ENCODE measurements at regions not wholly inside any gene's neighbourhood (a gene's known extent, or its start where the extent isn't known, plus 50 kb on each side); places are given as distances from the start of the nearest gene placed in this dataset.
"Not testable (repeated sequence)": the region's sequence is repeated elsewhere in the genome, so short reads cannot be mapped to it uniquely, and the experiment has no call there.

GRCh38 chr22:22118987-22119386 is 125.6 kb upstream of the VPREB1 start:
- Mint-ChIP-seq H3K36me3 (ENCODE audit: insufficient read depth, unreplicated experiment) (no peaks in the 10 kb centered on the region), H3K27me3 (ENCODE audit: insufficient read depth, unreplicated experiment) (peaks cover 17% of the 10 kb centered on the region), H3K4me1 (ENCODE audit: insufficient read depth, unreplicated experiment) (no peaks in the 10 kb centered on the region), H3K9me3 (ENCODE audit: unreplicated experiment) (no peaks in the 10 kb centered on the region), H3K27ac (ENCODE audit: low read depth, unreplicated experiment) (no peak overlapping the region), H3K4me3 (ENCODE audit: unreplicated experiment) (no peak overlapping the region)
- intact Hi-C loops (cut with micrococcal nuclease), result loop anchor here (10.0 kb wide), 1 partner anchor 134 kb away; the partner anchor contains the start of gene TOP3B
- ChIA-PET POLR2A (interaction anchor here (0.6 to 0.8 kb wide), 2 partner anchors 114 to 263 kb away, joined by 3 read pairs; no protein-coding TSS in a partner anchor), CTCF (interaction anchor here (1.1 kb wide), 1 partner anchor 9 kb away, joined by 4 read pairs; no protein-coding TSS in a partner anchor)
- no TSS peak for BruUV-seq (replicated peaks)
- DNase-seq (ENCODE audit: unreplicated experiment), result no peak
- TF ChIP-seq CTCF (IDR thresholded peaks at IDR 0.05; ENCODE audit: unreplicated experiment), result no peak

GRCh38 chr22:22117864-22118544 is 126.6 kb upstream of the VPREB1 start:
- intact Hi-C loops (cut with micrococcal nuclease), result loop anchor here (10.0 kb wide), 1 partner anchor 133 kb away; the partner anchor contains the start of gene TOP3B
- H3K4me1 Mint-ChIP-seq (ENCODE audit: insufficient read depth, unreplicated experiment); H3K27ac Mint-ChIP-seq (ENCODE audit: low read depth, unreplicated experiment); H3K27me3 Mint-ChIP-seq (ENCODE audit: insufficient read depth, unreplicated experiment); H3K4me3 Mint-ChIP-seq (ENCODE audit: unreplicated experiment); H3K36me3 Mint-ChIP-seq (ENCODE audit: insufficient read depth, unreplicated experiment); H3K9me3 Mint-ChIP-seq (ENCODE audit: unreplicated experiment); DNase-seq (ENCODE audit: unreplicated experiment); BruUV-seq (replicated peaks); POLR2A ChIA-PET: not testable (repeated sequence)
- CTCF ChIA-PET, result interaction anchor here (0.6 kb wide), 1 partner anchor 39 kb away, joined by 3 read pairs; no protein-coding TSS in a partner anchor

- BruUV-seq (replicated peaks); H3K4me3 Mint-ChIP-seq (ENCODE audit: unreplicated experiment); DNase-seq (ENCODE audit: unreplicated experiment); POLR2A ChIA-PET; H3K36me3 Mint-ChIP-seq (ENCODE audit: insufficient read depth, unreplicated experiment); H3K9me3 Mint-ChIP-seq (ENCODE audit: unreplicated experiment); CTCF ChIA-PET; H3K27ac Mint-ChIP-seq (ENCODE audit: low read depth, unreplicated experiment); H3K27me3 Mint-ChIP-seq (ENCODE audit: insufficient read depth, unreplicated experiment); H3K4me1 Mint-ChIP-seq (ENCODE audit: insufficient read depth, unreplicated experiment): not testable (repeated sequence)
- intact Hi-C loops (cut with micrococcal nuclease), result loop anchor here (10.0 kb wide), 1 partner anchor 132 kb away; the partner anchor contains the start of gene TOP3B
These were observed 127.4 kb upstream of the VPREB1 start for GRCh38 chr22:22116997-22117770.

GRCh38 chr22:22113701-22114100 is 130.9 kb upstream of the VPREB1 start:
- no TSS peak for BruUV-seq (replicated peaks)
- H3K4me1 Mint-ChIP-seq (ENCODE audit: insufficient read depth, unreplicated experiment), result peaks cover 13% of the 10 kb centered on the region
- TF ChIP-seq CTCF (IDR thresholded peaks at IDR 0.05; ENCODE audit: unreplicated experiment), result no peak
- H3K4me3 Mint-ChIP-seq (ENCODE audit: unreplicated experiment), result no peak overlapping the region
- no peaks in the 10 kb centered on the region for H3K9me3 Mint-ChIP-seq (ENCODE audit: unreplicated experiment)
- H3K27ac Mint-ChIP-seq (ENCODE audit: low read depth, unreplicated experiment), result no peak overlapping the region
- CTCF ChIA-PET, result no interaction called here
- intact Hi-C loops (cut with micrococcal nuclease), result loop anchor here (5.0 to 10.0 kb wide), 2 partner anchors 99 to 129 kb away; partner anchors contain the start of gene TOP3B
- DNase-seq (ENCODE audit: unreplicated experiment), result no peak
- H3K36me3 Mint-ChIP-seq (ENCODE audit: insufficient read depth, unreplicated experiment), result peaks cover 5% of the 10 kb centered on the region
- POLR2A ChIA-PET, result interaction anchor here (0.8 kb wide), 1 partner anchor 945 kb away, joined by 3 read pairs; no protein-coding TSS in a partner anchor
- H3K27me3 Mint-ChIP-seq (ENCODE audit: insufficient read depth, unreplicated experiment), result no peaks in the 10 kb centered on the region

Data from MCF 10A (cell line).